ENCODE measurements at regions not wholly inside any gene's neighbourhood (a gene's known extent, or its start where the extent isn't known, plus 50 kb on each side); places are given as distances from the start of the nearest gene placed in this dataset.

- no peaks in the 10 kb centered on the region for H3K79me2 ChIP-seq (ENCODE audit: control insufficient read depth, insufficient read depth, low read length)
- POLR2A ChIA-PET = no interaction called here
- no peak for TF ChIP-seq EZH2 (IDR thresholded peaks at IDR 0.05; ENCODE audit: borderline replicate concordance, low read depth, low read length, severe bottlenecking)
- TF ChIP-seq MAX (IDR thresholded peaks at IDR 0.05; ENCODE audit: insufficient read depth, insufficient read length) = no peak
- no peak for TF ChIP-seq POLR2A (IDR thresholded peaks at IDR 0.05; ENCODE audit: low read depth, low read length)
- TF ChIP-seq CTCF (IDR thresholded peaks at IDR 0.05; ENCODE audit: extremely low read depth in 1 of 2, insufficient read depth in 1 of 2, low read depth in 1 of 2, low read length in 2 of 2) = no peak
- no peak for TF ChIP-seq MYC (IDR thresholded peaks at IDR 0.05; ENCODE audit: low read depth, low read length)
- TF ChIP-seq POLR2AphosphoS5 (IDR thresholded peaks at IDR 0.05; ENCODE audit: insufficient read depth, low read depth, low read length) = no peak
- no peak for TF ChIP-seq FOS (IDR thresholded peaks at IDR 0.05; ENCODE audit: borderline replicate concordance, insufficient read depth, low read length)
- no peak for TF ChIP-seq GATA2 (IDR thresholded peaks at IDR 0.05; ENCODE audit: insufficient read depth, insufficient read length, low read depth, low read length)
- TF ChIP-seq JUN (IDR thresholded peaks at IDR 0.05; ENCODE audit: borderline replicate concordance, insufficient read depth, insufficient read length, low read depth) = no peak
- H2AFZ ChIP-seq (ENCODE audit: low read depth, low read length) = no peak overlapping the region
- no peaks in the 10 kb centered on the region for H3K9me3 ChIP-seq (replicated peaks; ENCODE audit: control insufficient read depth, insufficient read depth, low read length)
- no peak for FAIRE-seq
- CTCF ChIA-PET = no interaction called here
- H4K20me1 ChIP-seq (replicated peaks; ENCODE audit: control insufficient read depth, extremely low read depth, insufficient read depth, low read length) = no peaks in the 10 kb centered on the region
- H3K27me3 ChIP-seq (ENCODE audit: control insufficient read depth in 2 of 2, insufficient read depth in 2 of 2, low read length in 2 of 2) = no peaks in the 10 kb centered on the region
- H3K4me2 ChIP-seq (ENCODE audit: insufficient read depth, low read length) = no peak overlapping the region
- H3K4me3 ChIP-seq (replicated peaks in 1 of 3; ENCODE audit: insufficient read depth in 1 of 3, low read depth in 1 of 3, low read length in 3 of 3) = no peak overlapping the region
- BruUV-seq (replicated peaks) = no TSS peak
- no peaks in the 10 kb centered on the region for H3K9me1 ChIP-seq (replicated peaks; ENCODE audit: control insufficient read depth, extremely low read depth, insufficient read depth, low read length)
- intact Hi-C loops (cut with micrococcal nuclease) (no loop called here), dilution Hi-C loops (cut with MboI; ENCODE audit: extremely low pct_ligation_motif_present, low sequenced_read_pairs) (no loop called here)
- no peak for DNase-seq (ENCODE audit: low read depth, low spot score)
- H3K27ac ChIP-seq (ENCODE audit: insufficient read depth, low read depth, low read length) = no peak overlapping the region
- H3K36me3 ChIP-seq (ENCODE audit: control insufficient read depth in 2 of 2, extremely low read depth in 1 of 2, insufficient read depth in 2 of 2, low read length in 2 of 2) = no peaks in the 10 kb centered on the region
- no peak overlapping the region for H3K9ac ChIP-seq (replicated peaks; ENCODE audit: extremely low read depth, insufficient read depth, low read length)
- H3K4me1 ChIP-seq (ENCODE audit: control insufficient read depth, extremely low read depth, insufficient read depth, low read length) = no peaks in the 10 kb centered on the region
Observed at GRCh38 chr13:64627654-64628053, 2602.5 kb downstream of the PCDH9 start.

Measured in endothelial cell of umbilical vein (primary cell).